GM23338 (cell line): ENCODE measurements at regions not wholly inside any gene's neighbourhood (a gene's known extent, or its start where the extent isn't known, plus 50 kb on each side); places are given as distances from the start of the nearest gene placed in this dataset.

Experiments used
- EZH2 ChIP-seq: fragments of 200-600 bp; sonication (generic); IDR thresholded peaks from one replicate; pipeline ENCODE4 v1.8.0; 2017; ENCODE audit warnings: antibody characterized with exemption, mild to moderate bottlenecking, low read depth; ENCODE audit not compliant: unreplicated experiment
- JUNB ChIP-seq: IDR thresholded peaks from one replicate; pipeline ENCODE4 v1.6.1; 2016; ENCODE audit warnings: antibody characterized with exemption; ENCODE audit not compliant: unreplicated experiment
- NANOG ChIP-seq: IDR thresholded peaks from 2 replicates; pipeline ENCODE4 v1.6.1; 2016; ENCODE audit warnings: antibody characterized with exemption, borderline replicate concordance
- STAT1 ChIP-seq: IDR thresholded peaks from one replicate; pipeline ENCODE4 v1.6.1; 2016; ENCODE audit warnings: antibody characterized with exemption; ENCODE audit not compliant: unreplicated experiment
- ZNF462 ChIP-seq: fragments of 250-450 bp; sonication (Bioruptor Pico); IDR thresholded peaks from 2 replicates; pipeline ENCODE4 v1.5.0; 2020; ENCODE audit warnings: mild to moderate bottlenecking, moderate library complexity
- TF ChIP-seq, protein P1 (sequence below): IDR thresholded peaks from 2 replicates; pipeline ENCODE4 v1.6.1; 2016; ENCODE audit warnings: antibody characterized with exemption
- TF ChIP-seq, protein P2 (sequence below), 2 experiments: fragments of 200-600 bp in 1 of 2; sonication (generic) in 1 of 2; conservative IDR thresholded peaks; 2 replicates each; pipeline versions ENCODE4 v1.5.1 to v1.6.1; 2016 to 2017; ENCODE audit warnings: antibody characterized with exemption in 2 of 2, low read depth in 2 of 2, mild to moderate bottlenecking in 2 of 2, moderate library complexity in 1 of 2

DNA sequence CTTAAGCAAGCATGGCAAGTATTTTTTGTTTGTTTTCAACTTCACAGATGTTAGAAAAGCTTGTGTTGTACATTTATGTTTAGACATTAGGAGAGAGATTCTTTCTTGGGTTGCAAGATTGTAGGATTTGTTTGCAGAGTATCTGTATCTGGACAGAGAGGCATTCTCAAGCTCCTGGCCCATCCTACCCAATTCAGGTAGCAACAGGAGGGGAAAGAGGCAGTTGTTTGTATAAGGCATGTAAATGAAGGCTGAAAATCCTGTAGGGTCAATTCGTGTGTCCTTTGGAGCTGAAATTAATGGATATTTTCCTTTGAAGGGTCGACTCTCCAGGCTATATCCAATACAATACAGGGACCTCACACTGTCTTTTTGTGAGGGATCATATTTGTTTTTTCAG, 147.3 kb downstream of the KCNRG start (continued):
- TF ChIP-seq ZNF462 (no peak), STAT1 (no peak), EZH2 (no peak), NANOG (no peak), JUNB (no peak)
- TF ChIP-seq, protein P1, sequence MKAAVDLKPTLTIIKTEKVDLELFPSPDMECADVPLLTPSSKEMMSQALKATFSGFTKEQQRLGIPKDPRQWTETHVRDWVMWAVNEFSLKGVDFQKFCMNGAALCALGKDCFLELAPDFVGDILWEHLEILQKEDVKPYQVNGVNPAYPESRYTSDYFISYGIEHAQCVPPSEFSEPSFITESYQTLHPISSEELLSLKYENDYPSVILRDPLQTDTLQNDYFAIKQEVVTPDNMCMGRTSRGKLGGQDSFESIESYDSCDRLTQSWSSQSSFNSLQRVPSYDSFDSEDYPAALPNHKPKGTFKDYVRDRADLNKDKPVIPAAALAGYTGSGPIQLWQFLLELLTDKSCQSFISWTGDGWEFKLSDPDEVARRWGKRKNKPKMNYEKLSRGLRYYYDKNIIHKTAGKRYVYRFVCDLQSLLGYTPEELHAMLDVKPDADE, result no peak
- TF ChIP-seq, protein P2, sequence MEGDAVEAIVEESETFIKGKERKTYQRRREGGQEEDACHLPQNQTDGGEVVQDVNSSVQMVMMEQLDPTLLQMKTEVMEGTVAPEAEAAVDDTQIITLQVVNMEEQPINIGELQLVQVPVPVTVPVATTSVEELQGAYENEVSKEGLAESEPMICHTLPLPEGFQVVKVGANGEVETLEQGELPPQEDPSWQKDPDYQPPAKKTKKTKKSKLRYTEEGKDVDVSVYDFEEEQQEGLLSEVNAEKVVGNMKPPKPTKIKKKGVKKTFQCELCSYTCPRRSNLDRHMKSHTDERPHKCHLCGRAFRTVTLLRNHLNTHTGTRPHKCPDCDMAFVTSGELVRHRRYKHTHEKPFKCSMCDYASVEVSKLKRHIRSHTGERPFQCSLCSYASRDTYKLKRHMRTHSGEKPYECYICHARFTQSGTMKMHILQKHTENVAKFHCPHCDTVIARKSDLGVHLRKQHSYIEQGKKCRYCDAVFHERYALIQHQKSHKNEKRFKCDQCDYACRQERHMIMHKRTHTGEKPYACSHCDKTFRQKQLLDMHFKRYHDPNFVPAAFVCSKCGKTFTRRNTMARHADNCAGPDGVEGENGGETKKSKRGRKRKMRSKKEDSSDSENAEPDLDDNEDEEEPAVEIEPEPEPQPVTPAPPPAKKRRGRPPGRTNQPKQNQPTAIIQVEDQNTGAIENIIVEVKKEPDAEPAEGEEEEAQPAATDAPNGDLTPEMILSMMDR (conservative IDR thresholded peaks at IDR 0.05; ENCODE audit: low read depth in 2 of 2), result no peak
